ENCODE measurements at regions not wholly inside any gene's neighbourhood (a gene's known extent, or its start where the extent isn't known, plus 50 kb on each side); places are given as distances from the start of the nearest gene placed in this dataset.

- ATAC-seq: peak; percentile 90
Observed at GRCh38 chr2:220959391-220959802, 612.7 kb downstream of the EPHA4 start.

GRCh38 chr2:220961143-220961860 lies 610.8 kb downstream of the EPHA4 start:
- peaks cover 5% of the 10 kb centered on the region for H3K4me1 ChIP-seq (ENCODE audit: control insufficient read depth, insufficient read depth, low read length)
- peak in 1 of 3 donors; percentile 30 for DNase-seq
- ATAC-seq: peak in 1 of 2 donors; percentile 17
- H3K4me3 ChIP-seq (ENCODE audit: low read length): no peak overlapping the region
- H3K27ac ChIP-seq (ENCODE audit: low read length): peak overlapping the region; percentile 78
- intact Hi-C loops (cut with DNase I): no loop called here
- 63% methylated on average over 2 of the region's 2 CpGs for WGBS
- H3K9me3 ChIP-seq (ENCODE audit: control insufficient read depth, low read length): no peaks in the 10 kb centered on the region
- no peaks in the 10 kb centered on the region for H3K27me3 ChIP-seq (ENCODE audit: control insufficient read depth, insufficient read depth)

More at GRCh38 chr2:220959391-220959802, 612.7 kb downstream of the EPHA4 start:
- Histone ChIP-seq H3K4me1 (ENCODE audit: control insufficient read depth, insufficient read depth, low read length) (peaks cover 5% of the 10 kb centered on the region), H3K9me3 (ENCODE audit: control insufficient read depth, low read length) (no peaks in the 10 kb centered on the region), H3K27ac (ENCODE audit: low read length) (peak overlapping the region; percentile 72), H3K27me3 (ENCODE audit: control insufficient read depth, insufficient read depth) (no peaks in the 10 kb centered on the region), H3K4me3 (ENCODE audit: low read length) (no peak overlapping the region)
- WGBS: 18% methylated on average over 1 of the region's 1 CpG
- DNase-seq: peak; percentile 36 to 88 (median 76)
- intact Hi-C loops (cut with DNase I): loop anchor here in 1 of 4 donors (5.0 to 10.0 kb wide), 2 partner anchors 275 to 613 kb away; partner anchors contain the start of gene EPHA4

- Histone ChIP-seq H3K27ac (ENCODE audit: low read length) (no peak overlapping the region), H3K9me3 (ENCODE audit: control insufficient read depth, low read length) (no peaks in the 10 kb centered on the region), H3K4me3 (ENCODE audit: low read length) (no peak overlapping the region), H3K4me1 (ENCODE audit: control insufficient read depth, insufficient read depth, low read length) (peaks cover 5% of the 10 kb centered on the region), H3K27me3 (ENCODE audit: control insufficient read depth, insufficient read depth) (no peaks in the 10 kb centered on the region)
- WGBS: 32% methylated on average over 2 of the region's 2 CpGs
- intact Hi-C loops (cut with DNase I): no loop called here
- no peak for DNase-seq
- no peak for ATAC-seq
Observed at GRCh38 chr2:220962556-220962955, 609.5 kb downstream of the EPHA4 start.

- no peak for DNase-seq
- intact Hi-C loops (cut with DNase I): no loop called here
Observed at GRCh38 chr2:220963076-220963475, 609.0 kb downstream of the EPHA4 start.

GRCh38 chr2:220963930-220964329 lies 608.2 kb downstream of the EPHA4 start:
- Histone ChIP-seq H3K27ac (ENCODE audit: low read length) (no peak overlapping the region), H3K27me3 (ENCODE audit: control insufficient read depth, insufficient read depth) (no peaks in the 10 kb centered on the region), H3K4me3 (ENCODE audit: low read length) (no peak overlapping the region), H3K9me3 (ENCODE audit: control insufficient read depth, low read length) (no peaks in the 10 kb centered on the region), H3K4me1 (ENCODE audit: control insufficient read depth, insufficient read depth, low read length) (peaks cover 5% of the 10 kb centered on the region)
- intact Hi-C loops (cut with DNase I): no loop called here
- no peak for DNase-seq
- ATAC-seq: no peak
- WGBS: 98% methylated on average over 3 of the region's 3 CpGs

More at GRCh38 chr2:220963076-220963475, 609.0 kb downstream of the EPHA4 start:
- no peak for ATAC-seq
- peaks cover 5% of the 10 kb centered on the region for H3K4me1 ChIP-seq (ENCODE audit: control insufficient read depth, insufficient read depth, low read length)
- H3K27ac ChIP-seq (ENCODE audit: low read length): no peak overlapping the region
- no peaks in the 10 kb centered on the region for H3K27me3 ChIP-seq (ENCODE audit: control insufficient read depth, insufficient read depth)
- H3K4me3 ChIP-seq (ENCODE audit: low read length): no peak overlapping the region
- H3K9me3 ChIP-seq (ENCODE audit: control insufficient read depth, low read length): no peaks in the 10 kb centered on the region

GRCh38 chr2:220966636-220967035 lies 605.5 kb downstream of the EPHA4 start:
- no peak overlapping the region for H3K4me3 ChIP-seq (ENCODE audit: low read length)
- H3K27ac ChIP-seq (ENCODE audit: low read length): no peak overlapping the region
- H3K9me3 ChIP-seq (ENCODE audit: control insufficient read depth, low read length): no peaks in the 10 kb centered on the region
- DNase-seq: no peak
- no peaks in the 10 kb centered on the region for H3K27me3 ChIP-seq (ENCODE audit: control insufficient read depth, insufficient read depth)
- no peaks in the 10 kb centered on the region for H3K4me1 ChIP-seq (ENCODE audit: control insufficient read depth, insufficient read depth, low read length)
- no peak for ATAC-seq
- 82% methylated on average over 3 of the region's 3 CpGs for WGBS
- intact Hi-C loops (cut with DNase I): no loop called here

- DNase-seq: no peak
- no peak overlapping the region for H3K4me3 ChIP-seq (ENCODE audit: low read length)
- no peaks in the 10 kb centered on the region for H3K4me1 ChIP-seq (ENCODE audit: control insufficient read depth, insufficient read depth, low read length)
- peak in 1 of 2 donors; percentile 23 for ATAC-seq
- H3K27ac ChIP-seq (ENCODE audit: low read length): no peak overlapping the region
- H3K9me3 ChIP-seq (ENCODE audit: control insufficient read depth, low read length): no peaks in the 10 kb centered on the region
- intact Hi-C loops (cut with DNase I): no loop called here
- 84% methylated on average over 3 of the region's 3 CpGs for WGBS
- no peaks in the 10 kb centered on the region for H3K27me3 ChIP-seq (ENCODE audit: control insufficient read depth, insufficient read depth)
Observed at GRCh38 chr2:220969348-220969747, 602.8 kb downstream of the EPHA4 start.

GRCh38 chr2:220980966-220981675 lies 591.0 kb downstream of the EPHA4 start:
- H3K27ac ChIP-seq (ENCODE audit: low read length): no peak overlapping the region
- WGBS: 79% methylated on average over 4 of the region's 4 CpGs
- H3K9me3 ChIP-seq (ENCODE audit: control insufficient read depth, low read length): no peaks in the 10 kb centered on the region
- intact Hi-C loops (cut with DNase I): no loop called here
- no peak overlapping the region for H3K4me3 ChIP-seq (ENCODE audit: low read length)
- H3K4me1 ChIP-seq (ENCODE audit: control insufficient read depth, insufficient read depth, low read length): no peaks in the 10 kb centered on the region
- DNase-seq: no peak
- no peak for ATAC-seq
- H3K27me3 ChIP-seq (ENCODE audit: control insufficient read depth, insufficient read depth): no peaks in the 10 kb centered on the region

GRCh38 chr2:220981926-220982325 lies 590.2 kb downstream of the EPHA4 start:
- intact Hi-C loops (cut with DNase I): no loop called here
- DNase-seq (no peak), ATAC-seq (no peak)
- 90% methylated on average over 6 of the region's 6 CpGs for WGBS
- H3K9me3 ChIP-seq (ENCODE audit: control insufficient read depth, low read length): no peaks in the 10 kb centered on the region
- no peaks in the 10 kb centered on the region for H3K4me1 ChIP-seq (ENCODE audit: control insufficient read depth, insufficient read depth, low read length)
- no peak overlapping the region for H3K4me3 ChIP-seq (ENCODE audit: low read length)
- H3K27me3 ChIP-seq (ENCODE audit: control insufficient read depth, insufficient read depth): no peaks in the 10 kb centered on the region
- no peak overlapping the region for H3K27ac ChIP-seq (ENCODE audit: low read length)

- Histone ChIP-seq H3K27ac (ENCODE audit: low read length) (no peak overlapping the region), H3K9me3 (ENCODE audit: control insufficient read depth, low read length) (no peaks in the 10 kb centered on the region), H3K27me3 (ENCODE audit: control insufficient read depth, insufficient read depth) (no peaks in the 10 kb centered on the region), H3K4me3 (ENCODE audit: low read length) (no peak overlapping the region), H3K4me1 (ENCODE audit: control insufficient read depth, insufficient read depth, low read length) (no peaks in the 10 kb centered on the region)
- DNase-seq (no peak), ATAC-seq (no peak)
- intact Hi-C loops (cut with DNase I): no loop called here
- 69% methylated on average over 4 of the region's 4 CpGs for WGBS
Observed at GRCh38 chr2:220985561-220985960, 586.5 kb downstream of the EPHA4 start.

- H3K27ac ChIP-seq (ENCODE audit: low read length): no peak overlapping the region
- no peaks in the 10 kb centered on the region for H3K4me1 ChIP-seq (ENCODE audit: control insufficient read depth, insufficient read depth, low read length)
- ATAC-seq: no peak
- intact Hi-C loops (cut with DNase I): no loop called here
- no peak for DNase-seq
- H3K4me3 ChIP-seq (ENCODE audit: low read length): no peak overlapping the region
- no peaks in the 10 kb centered on the region for H3K9me3 ChIP-seq (ENCODE audit: control insufficient read depth, low read length)
- 94% methylated on average over 3 of the region's 3 CpGs for WGBS
- H3K27me3 ChIP-seq (ENCODE audit: control insufficient read depth, insufficient read depth): no peaks in the 10 kb centered on the region
Observed at GRCh38 chr2:220987839-220988238, 584.3 kb downstream of the EPHA4 start.
